MCF 10A (cell line): ENCODE measurements at regions not wholly inside any gene's neighbourhood (a gene's known extent, or its start where the extent isn't known, plus 50 kb on each side); places are given as distances from the start of the nearest gene placed in this dataset.

Experiments
- BruUV-seq: library from RNA; stranded (reverse); fragments of 400-500 nt; replicated peaks from 2 replicates; lab custom pipeline; 2021; lab: Mats Ljungman, UMichigan
- CTCF ChIA-PET: fragments of 300-600 bp; sonication (Branson Sonifier 250); formaldehyde crosslinking; extraction: SDS; loops from one replicate; lab custom pipeline; 2021; ENCODE audit warnings: antibody characterized with exemption, inconsistent platforms; lab: Yijun Ruan, JAX
- POLR2A ChIA-PET: fragments of 300-600, 350-650 bp; sonication (Branson Sonifier 250); formaldehyde crosslinking; extraction: SDS; loops from one replicate; lab custom pipeline; 2020; ENCODE audit warnings: antibody characterized with exemption, inconsistent platforms; lab: Yijun Ruan, JAX
- DNase-seq: peaks from one replicate; pipeline ENCODE4 v3.0.0-alpha.2; 2018; ENCODE audit not compliant: unreplicated experiment
- H3K27ac Mint-ChIP-seq: one replicate; pipeline ENCODE4 v1.8.0; 2022; ENCODE audit warnings: mild to moderate bottlenecking, low read depth, mixed read lengths; ENCODE audit not compliant: unreplicated experiment
- H3K27me3 Mint-ChIP-seq: one replicate; pipeline ENCODE4 v1.8.0; 2022; ENCODE audit warnings: mixed read lengths; ENCODE audit not compliant: insufficient read depth, unreplicated experiment
- H3K36me3 Mint-ChIP-seq: one replicate; pipeline ENCODE4 v1.8.0; 2022; ENCODE audit warnings: mild to moderate bottlenecking, moderate library complexity, mixed read lengths; ENCODE audit not compliant: insufficient read depth, unreplicated experiment
- H3K4me1 Mint-ChIP-seq: one replicate; pipeline ENCODE4 v1.8.0; 2022; ENCODE audit warnings: mixed read lengths; ENCODE audit not compliant: insufficient read depth, unreplicated experiment
- H3K4me3 Mint-ChIP-seq: one replicate; pipeline ENCODE4 v1.8.0; 2022; ENCODE audit warnings: mild to moderate bottlenecking, moderate library complexity, mixed read lengths; ENCODE audit not compliant: unreplicated experiment
- H3K9me3 Mint-ChIP-seq: one replicate; pipeline ENCODE4 v1.8.0; 2022; ENCODE audit warnings: mixed read lengths; ENCODE audit not compliant: unreplicated experiment
- intact Hi-C: fragments of 100-400 bp; cut with micrococcal nuclease; formaldehyde crosslinking; loops from 2 replicates; pipeline ENCODE4 v1.14.1; 2022
- TF ChIP-seq, protein P1 (sequence below): fragments of 200-600 bp; IDR thresholded peaks from one replicate; pipeline ENCODE4 v1.8.0; 2022; ENCODE audit warnings: antibody characterized with exemption, mild to moderate bottlenecking; ENCODE audit not compliant: unreplicated experiment

DNA sequence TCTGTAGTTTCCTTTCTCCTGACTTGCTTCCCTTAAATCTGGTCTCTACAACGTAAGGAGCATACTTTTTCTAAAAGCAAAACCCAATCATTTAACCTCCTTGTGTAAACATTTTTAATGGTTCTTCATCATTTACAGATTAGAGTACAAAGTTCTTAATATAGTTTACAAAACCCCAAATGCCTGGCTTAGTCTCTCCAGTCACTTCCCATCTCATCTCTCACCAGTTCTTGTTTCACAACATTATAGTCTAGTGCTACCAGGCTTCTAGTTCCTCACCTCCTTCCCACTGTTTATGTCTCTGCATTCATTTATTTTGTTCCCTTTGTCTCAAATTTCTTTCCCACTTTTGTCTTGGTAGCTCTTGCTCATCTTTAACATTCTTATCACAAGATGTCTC lies 168.4 kb downstream of the FASLG start:
- no peak for DNase-seq
- no peak overlapping the region for H3K27ac Mint-ChIP-seq
- BruUV-seq, result no TSS peak
- CTCF ChIA-PET, result interaction anchor here (0.7 to 17.9 kb wide), 18 partner anchors 9 to 1142 kb away, joined by 3 to 591 read pairs (median 5); partner anchors contain the start of gene TNFSF4
- H3K27me3 Mint-ChIP-seq, result no peaks in the 10 kb centered on the region
- TF ChIP-seq, protein P1, sequence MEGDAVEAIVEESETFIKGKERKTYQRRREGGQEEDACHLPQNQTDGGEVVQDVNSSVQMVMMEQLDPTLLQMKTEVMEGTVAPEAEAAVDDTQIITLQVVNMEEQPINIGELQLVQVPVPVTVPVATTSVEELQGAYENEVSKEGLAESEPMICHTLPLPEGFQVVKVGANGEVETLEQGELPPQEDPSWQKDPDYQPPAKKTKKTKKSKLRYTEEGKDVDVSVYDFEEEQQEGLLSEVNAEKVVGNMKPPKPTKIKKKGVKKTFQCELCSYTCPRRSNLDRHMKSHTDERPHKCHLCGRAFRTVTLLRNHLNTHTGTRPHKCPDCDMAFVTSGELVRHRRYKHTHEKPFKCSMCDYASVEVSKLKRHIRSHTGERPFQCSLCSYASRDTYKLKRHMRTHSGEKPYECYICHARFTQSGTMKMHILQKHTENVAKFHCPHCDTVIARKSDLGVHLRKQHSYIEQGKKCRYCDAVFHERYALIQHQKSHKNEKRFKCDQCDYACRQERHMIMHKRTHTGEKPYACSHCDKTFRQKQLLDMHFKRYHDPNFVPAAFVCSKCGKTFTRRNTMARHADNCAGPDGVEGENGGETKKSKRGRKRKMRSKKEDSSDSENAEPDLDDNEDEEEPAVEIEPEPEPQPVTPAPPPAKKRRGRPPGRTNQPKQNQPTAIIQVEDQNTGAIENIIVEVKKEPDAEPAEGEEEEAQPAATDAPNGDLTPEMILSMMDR, result no peak
- POLR2A ChIA-PET, result interaction anchor here (2.9 to 3.9 kb wide), 2 partner anchors 363 to 376 kb away, joined by 17 to 66 read pairs; no protein-coding TSS in a partner anchor
- no peak overlapping the region for H3K4me3 Mint-ChIP-seq
- no peaks in the 10 kb centered on the region for H3K4me1 Mint-ChIP-seq
- H3K36me3 Mint-ChIP-seq, result no peaks in the 10 kb centered on the region
- H3K9me3 Mint-ChIP-seq, result no peaks in the 10 kb centered on the region
- intact Hi-C loops, result loop anchor here (2.0 to 10.0 kb wide), 5 partner anchors 108 to 998 kb away; partner anchors contain the start of genes CENPL and DARS2

DNA sequence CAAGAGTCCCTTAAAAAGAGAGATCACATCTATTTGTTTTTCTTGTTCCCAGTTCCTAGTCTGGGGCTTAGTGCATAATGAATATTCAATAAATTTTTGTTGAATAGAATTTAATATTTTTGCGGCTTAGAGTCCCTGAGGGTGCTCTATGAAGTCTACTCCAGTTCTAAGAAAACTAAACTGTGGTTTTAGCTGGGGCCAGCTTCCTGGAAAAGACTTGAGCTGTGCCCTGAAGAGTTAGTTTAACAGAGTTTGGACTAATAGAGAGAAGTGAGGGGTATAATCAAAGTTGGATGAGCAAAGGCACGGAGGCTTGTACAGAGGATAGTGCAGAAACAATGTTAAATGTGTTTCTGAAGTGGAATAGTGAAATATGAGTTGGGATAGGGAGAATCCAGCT lies 168.9 kb downstream of the FASLG start:
- no TSS peak for BruUV-seq
- intact Hi-C loops, result loop anchor here (2.0 to 10.0 kb wide), 5 partner anchors 107 to 997 kb away; partner anchors contain the start of genes CENPL and DARS2
- Mint-ChIP-seq H3K27ac (no peak overlapping the region), H3K36me3 (no peaks in the 10 kb centered on the region), H3K4me3 (no peak overlapping the region), H3K4me1 (no peaks in the 10 kb centered on the region), H3K27me3 (no peaks in the 10 kb centered on the region), H3K9me3 (no peaks in the 10 kb centered on the region)
- CTCF ChIA-PET, result interaction anchor here (0.6 to 17.9 kb wide), 9 partner anchors 8 to 394 kb away, joined by 3 to 591 read pairs (median 26); partner anchors contain the start of gene TNFSF4
- TF ChIP-seq, protein P1, result no peak
- POLR2A ChIA-PET, result interaction anchor here (1.4 to 3.9 kb wide), 2 partner anchors 10 to 376 kb away, joined by 3 to 66 read pairs; no protein-coding TSS in a partner anchor
- no peak for DNase-seq

DNA sequence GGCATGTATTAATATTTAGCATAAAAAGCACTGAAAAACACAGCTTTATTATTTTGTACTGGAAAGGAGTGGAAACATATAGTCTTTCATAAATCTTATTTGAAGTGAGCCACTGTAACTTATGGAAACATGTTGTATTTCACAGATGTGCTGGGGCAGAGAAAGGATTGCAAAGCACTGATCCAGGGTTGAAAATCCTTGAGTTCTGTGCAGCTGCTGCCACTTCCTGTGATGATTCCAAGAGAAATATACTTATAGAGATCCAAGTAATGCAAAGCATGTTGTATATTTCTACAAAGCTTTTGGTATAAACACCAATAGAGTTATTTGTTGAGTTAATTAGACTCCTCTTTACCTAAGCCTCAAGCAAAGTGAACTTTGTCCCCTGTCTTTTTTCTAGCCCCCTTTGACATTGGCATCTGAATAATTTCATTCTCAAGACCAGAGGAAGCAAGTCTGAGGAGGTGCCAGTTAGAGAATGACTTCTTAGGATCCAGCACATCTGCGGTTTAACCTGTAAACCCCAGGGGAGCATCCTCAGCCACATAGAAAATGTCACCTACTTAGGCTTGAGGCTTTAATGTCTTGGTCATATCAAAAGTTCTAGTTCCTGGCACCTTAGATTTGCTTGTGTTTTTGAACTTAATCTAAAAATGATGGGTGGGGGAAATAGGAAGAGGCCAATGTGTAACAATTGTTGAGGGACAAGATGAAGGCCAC lies 173.3 kb downstream of the FASLG start:
- BruUV-seq, result no TSS peak
- POLR2A ChIA-PET, result interaction anchor here (0.6 kb wide), 1 partner anchor 890 kb away, joined by 3 read pairs; no protein-coding TSS in a partner anchor
- TF ChIP-seq, protein P1, result no peak
- DNase-seq, result no peak
- intact Hi-C loops, result no loop called here
- Mint-ChIP-seq H3K4me1 (no peaks in the 10 kb centered on the region), H3K9me3 (no peaks in the 10 kb centered on the region), H3K27ac (no peak overlapping the region), H3K4me3 (no peak overlapping the region), H3K36me3 (no peaks in the 10 kb centered on the region), H3K27me3 (no peaks in the 10 kb centered on the region)
- CTCF ChIA-PET, result interaction anchor here (0.5 to 17.9 kb wide), 2 partner anchors 82 to 370 kb away, joined by 5 to 591 read pairs; partner anchors contain the start of gene TNFSF4

DNA sequence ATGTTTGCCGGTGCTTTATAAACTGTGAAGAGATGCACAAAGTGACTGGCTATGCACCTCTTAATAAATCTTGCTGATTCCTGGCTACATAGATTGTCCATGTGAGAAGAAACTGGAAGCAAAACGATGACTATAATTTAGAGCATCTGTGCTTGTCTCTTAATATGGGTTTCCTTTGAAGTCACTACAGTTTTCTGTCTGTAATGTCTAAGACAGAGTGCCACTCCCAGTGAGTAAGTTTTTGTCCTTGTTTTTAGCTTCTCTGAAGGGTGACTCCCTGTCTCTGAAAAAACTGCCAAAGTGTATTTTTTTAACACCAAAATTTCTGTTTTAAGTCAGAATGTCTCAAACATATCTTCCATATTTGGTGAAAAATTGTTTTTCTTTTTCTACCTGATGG lies 175.1 kb downstream of the FASLG start:
- POLR2A ChIA-PET, result interaction anchor here (0.9 kb wide), 1 partner anchor 89 kb away, joined by 3 read pairs; no protein-coding TSS in a partner anchor
- no peaks in the 10 kb centered on the region for H3K36me3 Mint-ChIP-seq
- H3K4me1 Mint-ChIP-seq, result peaks cover 15% of the 10 kb centered on the region
- no peak for DNase-seq
- H3K9me3 Mint-ChIP-seq, result no peaks in the 10 kb centered on the region
- BruUV-seq, result no TSS peak
- no peak overlapping the region for H3K4me3 Mint-ChIP-seq
- CTCF ChIA-PET, result interaction anchor here (0.6 to 5.7 kb wide), 4 partner anchors 7 to 369 kb away, joined by 3 to 35 read pairs (median 14); no protein-coding TSS in a partner anchor
- no peaks in the 10 kb centered on the region for H3K27me3 Mint-ChIP-seq
- TF ChIP-seq, protein P1, result no peak
- intact Hi-C loops, result no loop called here
- H3K27ac Mint-ChIP-seq, result no peak overlapping the region
